HG03439 (cell line): ENCODE measurements at regions not wholly inside any gene's neighbourhood (a gene's known extent, or its start where the extent isn't known, plus 50 kb on each side); places are given as distances from the start of the nearest gene placed in this dataset.

Source experiments
- ATAC-seq: cut with Tn5 transposase; IDR thresholded peaks from one replicate; pipeline ENCODE4 v1.9.1; 2021; ENCODE audit warnings: mild to moderate bottlenecking, moderate library complexity; ENCODE audit not compliant: unreplicated experiment

DNA sequence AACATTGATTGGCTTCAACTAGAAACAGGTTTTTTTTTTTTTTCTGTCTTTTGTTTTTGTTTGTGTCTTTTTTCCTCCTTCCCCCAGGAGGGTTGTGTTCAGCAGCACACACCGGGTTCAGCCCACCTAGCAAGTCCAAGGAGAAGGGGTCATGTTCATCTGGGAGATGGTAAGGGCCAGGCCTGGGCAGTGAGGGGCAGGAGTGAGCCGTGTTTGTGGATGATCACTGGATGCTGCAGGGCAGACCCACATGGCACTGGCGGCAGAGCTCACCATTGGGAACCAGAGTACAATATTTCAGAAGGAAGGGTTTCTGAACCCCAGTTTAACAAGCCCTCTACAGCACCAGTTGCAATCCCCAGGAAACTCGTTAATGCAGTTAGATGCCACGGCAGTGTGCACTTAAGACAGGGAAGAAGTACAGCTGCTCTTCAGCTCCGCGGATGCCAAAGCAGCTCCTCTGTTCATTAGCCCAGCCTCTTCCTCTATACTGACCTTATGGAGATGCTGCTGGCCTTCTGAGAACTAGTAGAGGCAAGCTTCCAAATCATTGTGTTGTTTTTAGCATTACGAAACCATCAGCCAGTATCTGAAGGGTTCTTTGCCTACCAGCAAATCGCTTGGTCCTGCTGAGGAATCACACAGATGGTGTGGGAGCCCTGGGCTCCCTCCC, 508.2 kb upstream of the WWC1 start:
- ATAC-seq: no peak

DNA sequence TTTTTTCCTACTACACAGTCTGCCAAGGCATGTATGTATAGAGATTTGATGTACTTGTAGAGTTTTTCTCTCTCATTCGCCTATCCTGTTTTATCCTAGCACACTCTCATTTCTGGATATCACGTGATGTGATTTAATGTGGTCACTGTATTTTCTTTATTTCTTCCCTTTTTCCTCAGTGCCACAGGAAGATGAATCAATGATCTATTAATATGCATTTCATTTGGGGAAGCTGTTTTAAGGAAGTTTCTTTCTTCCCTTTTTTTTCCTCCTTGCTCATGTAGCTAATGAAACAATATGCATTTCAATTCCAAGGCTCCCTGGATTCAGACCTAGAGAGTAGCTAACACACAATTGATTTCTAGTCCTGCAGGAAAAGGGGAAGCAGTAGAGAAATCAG, 506.3 kb upstream of the WWC1 start:
- no peak for ATAC-seq

DNA sequence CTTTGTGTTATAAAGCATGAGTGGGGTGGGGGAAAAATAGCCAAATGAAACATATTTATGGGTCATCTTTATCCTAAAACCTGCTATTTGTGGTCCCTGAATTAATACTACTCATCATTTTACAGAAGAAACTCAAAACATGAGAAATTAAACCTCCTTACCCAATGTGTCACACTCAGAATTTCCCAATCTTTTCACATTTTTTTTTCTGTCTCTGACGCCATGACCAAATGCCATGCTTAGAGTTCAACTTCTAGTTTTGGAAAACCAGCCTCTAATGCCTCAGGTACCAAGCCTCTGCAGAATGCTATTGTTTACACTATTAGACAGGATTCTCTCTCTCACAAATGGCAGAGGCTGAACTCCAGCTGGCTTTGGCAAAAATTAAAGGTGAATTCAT, 505.5 kb upstream of the WWC1 start:
- no peak for ATAC-seq

DNA sequence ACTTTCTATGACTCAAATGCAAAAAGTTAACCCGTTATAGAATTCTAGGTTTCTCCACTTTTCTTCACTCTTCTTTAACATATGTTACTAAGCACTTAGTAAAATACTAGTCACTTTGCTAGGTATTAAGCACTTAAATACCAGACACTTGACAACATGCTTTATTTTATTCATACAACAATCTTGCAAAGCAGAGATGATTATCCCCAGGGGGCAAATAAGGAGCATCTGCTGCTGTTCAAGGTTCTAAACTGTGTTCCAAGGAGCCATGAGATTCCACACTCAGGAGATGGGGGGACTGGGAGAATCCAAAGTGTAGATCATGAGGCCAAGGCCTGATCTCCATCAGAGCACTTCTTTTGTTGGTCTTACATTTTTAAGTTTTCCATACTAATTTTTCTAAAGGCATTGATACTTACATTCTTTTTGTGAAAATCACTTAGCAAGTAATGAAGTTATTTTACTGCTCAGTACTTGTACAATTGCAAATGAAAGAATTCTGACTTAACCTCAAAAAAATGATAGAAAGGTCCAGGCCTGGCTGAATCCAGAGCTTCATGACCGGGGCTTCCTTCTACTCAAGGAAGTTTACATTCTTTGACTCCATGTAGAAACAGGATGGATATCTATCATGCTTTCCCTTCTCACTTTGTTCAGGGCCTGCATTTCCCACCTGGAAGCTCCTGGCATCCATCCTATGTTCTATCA, 504.4 kb upstream of the WWC1 start:
- ATAC-seq: no peak

DNA sequence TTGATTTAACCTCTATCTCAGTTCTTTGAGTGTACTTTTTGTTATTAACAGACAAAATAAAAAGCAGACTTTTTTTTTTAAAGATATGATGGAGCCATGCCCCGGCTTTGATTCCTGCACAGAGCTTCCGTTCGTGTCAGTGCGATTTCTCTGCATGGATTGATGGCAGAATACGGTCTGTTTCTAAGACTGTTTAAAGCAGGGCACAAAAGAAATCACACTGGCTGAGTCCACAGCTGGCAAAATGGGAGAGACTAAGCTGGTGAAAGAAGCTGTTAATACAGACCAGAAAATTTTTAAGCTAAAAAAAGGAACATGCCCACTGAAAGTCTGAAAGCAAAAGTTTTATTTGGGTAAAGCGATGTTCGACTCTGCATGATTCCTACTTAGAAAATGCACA, 501.4 kb upstream of the WWC1 start:
- no peak for ATAC-seq

DNA sequence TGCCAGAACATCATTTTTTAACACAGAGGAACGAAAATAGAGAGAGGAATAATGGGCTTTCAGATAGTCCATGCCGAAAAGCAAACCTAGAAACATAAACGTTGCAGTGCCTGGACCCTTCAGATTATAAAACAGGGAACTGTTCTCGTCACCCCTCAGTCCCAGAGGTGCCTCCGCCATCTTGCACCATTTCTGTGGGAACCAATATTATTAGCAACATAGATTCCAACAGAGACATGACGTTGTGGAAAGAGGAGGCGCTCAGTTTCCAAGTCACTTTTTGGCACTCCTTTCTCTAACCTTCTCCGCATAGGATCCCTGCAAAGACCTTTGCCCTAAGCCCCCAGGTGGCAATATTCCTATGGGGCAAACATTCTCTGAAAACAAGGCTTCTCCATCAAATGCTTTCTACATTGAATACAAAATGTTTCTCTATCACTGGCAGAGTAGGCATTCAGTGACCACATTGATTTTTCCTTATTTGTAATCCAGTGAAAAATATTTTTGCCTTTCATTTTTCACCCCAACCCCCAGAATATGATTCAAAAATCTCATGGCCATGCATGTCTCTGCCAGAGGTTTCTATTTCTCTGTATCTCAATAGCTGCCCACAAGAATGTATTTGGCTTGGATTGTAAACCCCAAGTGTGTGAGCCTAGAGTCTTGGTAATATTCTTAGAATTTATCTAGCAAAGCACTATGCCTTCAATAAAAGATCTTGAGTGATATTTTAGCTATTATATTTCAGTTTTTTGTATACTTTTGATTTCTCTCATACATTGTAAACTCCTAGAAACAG, 500.8 kb upstream of the WWC1 start:
- no peak for ATAC-seq

DNA sequence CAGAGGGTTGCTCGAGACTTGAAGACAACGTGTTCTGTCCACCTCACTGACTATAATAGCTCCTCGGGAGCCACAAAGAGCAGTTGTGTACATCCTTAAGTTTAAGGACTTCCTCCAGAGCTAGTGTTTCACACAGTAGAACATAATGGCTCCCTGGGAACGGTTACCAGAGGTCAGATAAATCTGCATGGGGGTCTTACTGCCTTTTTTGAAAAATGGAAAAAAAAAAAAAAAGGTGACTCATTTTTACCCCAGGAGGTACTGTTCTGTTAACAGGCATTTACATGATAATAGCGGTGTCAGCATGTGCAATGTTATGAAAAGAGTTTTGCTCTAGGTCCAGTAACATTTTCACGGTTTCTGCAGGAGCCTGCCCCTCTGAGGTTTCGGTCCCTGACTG, 498.9 kb upstream of the WWC1 start:
- ATAC-seq: no peak

DNA sequence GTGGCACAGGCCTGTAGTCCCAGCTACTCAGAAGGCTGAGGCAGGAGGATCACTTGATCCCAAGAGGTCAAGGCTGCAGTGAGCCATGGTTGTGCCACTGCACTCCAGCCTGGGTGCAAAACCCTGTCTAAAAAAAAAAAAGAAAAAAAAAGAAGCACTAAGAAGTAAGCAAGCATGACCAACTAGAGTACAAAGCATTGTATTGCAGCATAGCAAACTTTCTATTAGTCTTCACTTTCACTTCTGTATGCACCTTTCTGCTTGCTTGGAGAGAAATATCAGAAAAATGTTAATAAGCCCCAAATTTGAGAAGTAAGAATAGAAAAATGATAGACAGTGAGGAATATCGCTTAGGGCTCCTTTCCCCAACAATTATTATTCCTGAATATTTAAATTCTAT, 497.7 kb upstream of the WWC1 start:
- no peak for ATAC-seq

DNA sequence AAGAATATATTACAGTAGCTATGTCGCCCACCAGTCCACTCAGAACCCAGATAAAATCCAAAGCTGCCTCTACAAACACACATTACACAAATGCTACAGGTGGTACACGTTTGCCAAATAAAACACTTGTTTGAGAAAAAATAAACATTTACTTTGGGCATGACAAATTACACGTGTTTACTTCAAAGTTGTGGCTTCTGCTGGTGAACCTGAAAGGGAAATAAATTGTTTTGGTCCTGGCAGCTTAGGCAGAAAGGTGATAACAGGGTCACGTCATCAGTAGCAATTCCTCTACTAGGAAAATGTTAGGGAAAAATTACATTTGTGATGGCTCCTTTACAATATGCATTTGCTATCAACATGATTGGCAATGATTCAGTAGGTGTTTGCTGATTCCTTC, 497.3 kb upstream of the WWC1 start:
- no peak for ATAC-seq

DNA sequence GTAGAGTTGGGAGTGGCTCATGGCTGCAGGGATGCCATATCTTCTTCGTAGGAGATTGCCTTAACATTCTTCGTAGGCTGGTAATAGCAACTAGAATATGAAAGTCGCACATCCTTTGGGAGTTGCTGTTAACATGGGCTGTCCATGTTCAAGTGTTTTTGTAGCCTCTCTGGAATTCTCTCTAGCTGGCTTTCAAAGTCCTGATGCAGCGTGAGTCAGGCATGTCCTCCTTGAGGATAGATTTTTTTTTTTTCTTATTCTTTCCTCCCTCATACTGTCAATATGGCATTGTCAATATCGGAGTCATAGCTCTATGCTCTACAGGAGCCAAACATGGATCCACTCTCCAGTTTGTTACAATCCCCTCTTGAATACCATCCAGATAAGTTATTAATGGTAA, 494.8 kb upstream of the WWC1 start:
- ATAC-seq: no peak

DNA sequence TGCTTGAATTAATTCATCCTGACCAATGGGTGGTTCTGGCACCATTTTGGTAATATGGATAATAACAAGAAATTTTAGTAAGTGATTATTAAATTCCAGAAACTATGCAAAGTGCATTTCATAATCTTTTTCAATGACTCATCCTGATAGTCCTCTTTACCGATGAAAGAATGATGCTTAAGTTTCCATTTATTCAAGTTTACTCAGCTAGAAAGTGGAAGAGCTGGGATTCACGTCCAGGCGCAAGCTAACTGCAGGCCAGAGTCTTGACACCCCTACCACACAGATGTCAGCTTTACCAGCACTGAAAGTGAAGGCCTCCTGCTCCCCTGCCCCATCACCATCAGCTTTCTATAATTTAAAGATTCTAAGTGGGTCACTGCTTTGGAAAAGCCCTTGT, 493.5 kb upstream of the WWC1 start:
- no peak for ATAC-seq

DNA sequence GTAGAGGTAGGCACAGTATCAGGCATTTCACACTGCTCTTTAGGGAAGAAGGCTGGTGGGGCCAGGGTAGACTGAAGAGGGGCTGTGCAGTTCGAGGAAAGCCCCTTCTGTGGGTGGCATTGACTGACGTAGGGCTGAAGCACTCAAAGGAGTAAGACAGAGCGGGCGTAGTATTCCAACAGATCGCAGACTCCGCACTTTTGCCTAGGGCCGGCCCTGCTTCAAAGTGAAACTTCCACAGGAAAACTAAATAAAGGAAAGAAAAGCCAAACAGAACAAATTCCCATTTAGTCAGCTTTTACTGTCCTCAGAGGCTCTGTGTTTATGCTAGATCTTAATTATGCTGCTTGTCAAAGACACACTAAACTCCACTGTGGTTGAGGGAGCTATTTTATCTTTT, 493.0 kb upstream of the WWC1 start:
- ATAC-seq: no peak

DNA sequence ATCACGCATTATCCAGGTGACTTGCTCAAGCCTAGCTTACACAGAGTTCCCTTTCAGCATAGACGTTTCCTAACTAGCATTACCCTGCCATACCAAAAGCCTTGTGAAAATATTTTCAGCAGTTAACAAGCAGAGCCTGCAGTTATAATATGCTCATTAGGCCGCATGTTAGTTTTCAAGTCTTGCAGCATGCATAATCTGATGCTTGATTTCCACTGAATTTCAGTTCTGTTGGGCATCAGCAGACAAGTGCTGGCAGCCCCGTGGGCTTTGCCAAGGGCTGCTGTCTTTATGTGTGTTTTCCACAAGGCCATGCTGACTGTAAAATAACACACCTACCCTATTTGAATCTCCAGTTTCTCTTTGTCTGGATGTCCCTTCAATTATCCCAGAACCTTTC, 491.0 kb upstream of the WWC1 start:
- no peak for ATAC-seq

DNA sequence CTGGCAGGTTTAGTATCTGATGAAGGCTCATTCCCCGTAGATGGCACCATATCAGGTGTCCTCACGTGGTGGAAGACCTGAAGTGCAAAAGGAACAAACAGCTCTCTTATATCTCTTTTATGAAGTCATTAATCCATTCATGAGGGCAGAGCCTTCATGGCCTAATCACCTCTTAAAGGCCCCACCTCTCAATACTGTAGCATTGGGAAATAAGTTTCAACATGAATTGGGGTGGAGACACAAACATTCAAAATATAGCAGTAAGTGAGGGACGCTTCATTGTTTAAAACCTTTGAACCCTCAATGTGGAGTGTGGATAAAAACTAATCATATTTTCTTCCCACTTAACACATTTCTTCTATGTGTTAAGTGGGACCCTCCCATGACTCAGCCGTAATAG, 489.4 kb upstream of the WWC1 start:
- no peak for ATAC-seq

DNA sequence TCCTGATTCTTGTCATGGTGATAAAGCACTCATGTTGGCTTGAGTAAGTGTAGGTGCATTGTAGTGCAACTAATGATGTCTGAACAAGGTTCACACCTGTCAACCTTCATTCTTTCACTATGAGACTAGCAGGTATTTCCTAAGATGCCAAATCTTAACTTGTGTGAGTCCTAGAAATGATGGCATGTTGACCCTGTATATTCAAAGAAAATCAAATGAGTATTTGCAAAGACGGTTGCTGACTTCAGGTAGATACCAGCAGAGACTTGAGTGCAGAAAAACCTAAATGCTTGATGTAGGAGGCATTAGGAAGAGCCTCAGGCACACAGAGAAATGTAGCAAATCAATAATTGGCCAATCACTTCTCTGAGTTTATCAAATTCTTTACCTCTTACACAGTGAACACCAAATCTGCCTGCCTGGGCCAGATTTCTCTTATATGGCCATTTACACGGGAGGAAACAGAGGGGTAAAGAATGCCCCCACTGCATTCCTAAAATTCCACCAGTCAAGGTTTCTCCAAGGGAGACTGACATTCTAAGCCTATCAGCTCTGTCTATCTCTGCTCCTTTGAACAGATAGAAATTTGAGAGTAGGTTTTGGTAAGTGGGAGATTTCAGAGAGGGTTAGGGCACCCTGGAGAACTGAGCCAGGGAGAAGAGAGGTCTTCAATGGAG, 488.6 kb upstream of the WWC1 start:
- ATAC-seq: no peak

DNA sequence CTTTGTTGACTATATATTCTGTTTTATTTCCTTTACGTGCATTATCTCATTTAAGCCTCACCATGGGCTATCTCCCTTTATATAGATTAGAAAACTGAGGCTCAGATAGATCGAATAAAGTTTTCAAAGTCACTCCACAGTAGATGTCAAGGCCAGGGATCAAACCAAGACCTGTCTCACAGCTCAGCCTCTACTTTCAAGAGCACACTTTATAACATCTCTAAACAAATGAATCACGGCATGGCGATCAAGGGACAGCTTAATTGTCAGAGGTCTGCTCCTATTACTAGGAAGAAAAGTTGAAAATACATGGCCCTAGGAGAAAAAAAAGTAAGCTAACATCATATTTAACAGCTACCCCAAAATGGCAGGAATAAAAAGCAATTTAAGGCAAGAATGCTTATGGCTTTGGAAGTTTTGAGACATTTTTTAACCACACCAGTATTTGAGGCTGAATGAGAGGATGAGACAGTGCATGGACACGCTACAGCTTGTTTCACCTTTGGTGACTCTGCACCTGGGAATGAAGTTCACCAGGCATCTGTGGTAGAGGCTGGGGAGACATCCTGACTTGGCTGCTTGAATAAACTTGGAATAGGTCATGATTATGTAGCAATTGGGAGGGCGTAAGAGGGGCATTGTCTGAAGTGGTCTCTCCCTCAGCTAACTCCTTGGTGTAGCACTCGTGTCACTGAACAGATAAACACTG, 486.8 kb upstream of the WWC1 start:
- no peak for ATAC-seq

DNA sequence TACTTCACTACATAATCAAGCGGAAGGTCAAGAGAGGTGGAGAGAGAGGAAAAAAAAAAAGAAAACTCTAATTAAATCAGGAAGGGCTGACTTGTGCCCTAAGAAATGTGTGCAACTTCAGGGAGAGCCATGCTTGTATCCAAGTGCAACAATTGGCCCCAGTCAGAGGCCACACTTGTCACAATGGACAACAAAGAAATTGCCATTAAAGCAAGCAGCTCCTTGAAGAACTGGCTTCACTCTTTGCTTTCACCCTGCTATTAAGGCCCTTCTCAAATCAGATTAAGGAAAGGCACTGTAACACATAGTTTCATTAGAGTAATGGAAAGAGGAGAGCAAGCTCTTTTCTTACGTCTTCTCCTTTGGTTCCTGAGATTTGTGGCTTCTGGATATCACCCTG, 480.9 kb upstream of the WWC1 start:
- ATAC-seq: no peak

DNA sequence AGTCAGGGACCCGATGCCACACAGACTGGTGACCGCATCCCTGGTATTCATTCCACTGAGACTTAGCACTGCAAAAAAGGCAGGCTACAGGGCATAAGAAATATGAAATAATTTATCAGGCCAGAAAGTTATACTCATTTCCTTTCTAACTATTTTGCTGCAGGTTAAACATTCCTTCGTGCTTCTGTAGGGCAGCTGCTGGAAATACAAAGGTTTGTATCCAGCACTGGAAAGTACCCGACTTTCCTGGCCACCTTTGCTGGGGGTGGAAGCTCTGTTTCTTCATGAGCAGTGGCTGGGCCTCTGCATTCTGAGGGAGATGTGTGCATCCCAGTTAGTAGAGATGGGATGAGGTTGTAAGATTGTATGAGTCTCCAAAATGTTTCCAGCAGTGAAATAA, 478.6 kb upstream of the WWC1 start:
- ATAC-seq: no peak

DNA sequence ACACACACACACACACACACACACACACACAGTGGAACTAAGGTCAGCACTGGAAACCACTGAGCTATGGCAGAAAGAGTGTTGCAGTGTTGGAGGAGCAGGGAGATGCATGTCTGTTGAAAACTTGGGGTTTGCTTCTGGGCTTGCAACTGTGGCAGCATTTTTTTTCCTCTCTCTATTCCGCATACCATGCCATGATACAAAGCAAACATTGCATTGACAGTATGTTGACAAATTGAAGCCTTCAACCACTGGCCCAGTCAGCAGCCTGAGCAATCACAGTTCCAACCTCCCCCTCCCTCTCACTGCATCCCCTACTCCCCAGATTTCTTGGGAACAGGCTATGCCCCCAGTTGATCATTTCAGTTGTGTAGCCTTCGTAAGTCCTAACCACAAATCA, 478.1 kb upstream of the WWC1 start:
- ATAC-seq: no peak

DNA sequence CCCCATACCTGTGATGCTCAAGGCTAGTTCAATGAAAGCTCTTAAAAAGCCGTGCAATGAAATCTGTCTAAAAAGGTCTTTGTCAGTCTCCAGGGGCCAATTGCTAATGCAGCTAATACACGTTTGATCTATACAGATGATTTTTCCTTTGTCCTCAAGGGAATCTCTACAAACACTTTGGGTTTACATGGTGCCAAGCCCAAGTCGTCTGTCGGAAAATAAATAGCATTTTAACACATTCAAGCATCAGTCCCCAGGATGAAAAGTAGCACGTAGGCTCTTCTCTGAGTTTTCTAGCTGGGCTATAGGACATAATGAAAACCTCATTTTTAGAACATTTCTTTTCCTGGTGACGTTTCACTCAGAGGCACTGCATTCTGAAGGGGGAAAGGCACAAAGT, 477.4 kb upstream of the WWC1 start:
- ATAC-seq: no peak

DNA sequence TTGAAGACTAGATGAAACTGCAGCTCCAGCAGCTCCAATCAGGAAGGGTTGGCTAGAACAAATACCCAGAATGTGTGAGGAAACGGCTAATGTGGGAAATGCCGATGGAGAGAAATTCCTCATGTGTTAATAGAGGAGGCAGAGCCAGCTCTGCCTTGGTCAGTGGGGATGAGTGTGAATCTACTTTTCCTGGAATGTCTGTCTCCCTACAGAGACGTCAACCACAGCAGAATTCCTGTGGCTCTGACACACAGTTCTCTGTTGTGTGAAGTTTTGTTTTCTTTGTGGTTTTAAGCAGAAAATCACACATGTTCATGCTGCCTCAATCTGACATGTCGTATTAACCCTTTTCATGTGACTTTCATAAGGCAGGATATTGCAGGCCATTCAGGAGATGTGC, 476.6 kb upstream of the WWC1 start:
- no peak for ATAC-seq
